GM21825 (cell line): ENCODE measurements at regions not wholly inside any gene's neighbourhood (a gene's known extent, or its start where the extent isn't known, plus 50 kb on each side); places are given as distances from the start of the nearest gene placed in this dataset.

Experiments
- ATAC-seq: cut with Tn5 transposase; IDR thresholded peaks from one replicate; pipeline ENCODE4 v1.9.1; 2021; ENCODE audit warnings: mild to moderate bottlenecking, moderate library complexity; ENCODE audit not compliant: unreplicated experiment

- no peak for ATAC-seq
These were observed 638.2 kb upstream of the IGFBP3 start for GRCh38 chr7:46559194-46559832.

GRCh38 chr7:46558482-46559193, 637.6 kb upstream of the IGFBP3 start:
- ATAC-seq: no peak

- ATAC-seq: no peak
These were observed 636.7 kb upstream of the IGFBP3 start for GRCh38 chr7:46557781-46558180.

- ATAC-seq: no peak
These were observed 636.2 kb upstream of the IGFBP3 start for GRCh38 chr7:46557295-46557711.

GRCh38 chr7:46554688-46555422, 633.8 kb upstream of the IGFBP3 start:
- ATAC-seq: no peak

- no peak for ATAC-seq
These were observed 630.5 kb upstream of the IGFBP3 start for GRCh38 chr7:46551603-46552002.

- no peak for ATAC-seq
These were observed 629.8 kb upstream of the IGFBP3 start for GRCh38 chr7:46550864-46551263.

GRCh38 chr7:46549892-46550639, 629.0 kb upstream of the IGFBP3 start:
- no peak for ATAC-seq

- ATAC-seq: no peak
These were observed 628.3 kb upstream of the IGFBP3 start for GRCh38 chr7:46549347-46549746.

- ATAC-seq: no peak
These were observed 626.0 kb upstream of the IGFBP3 start for GRCh38 chr7:46547044-46547443.

- ATAC-seq: no peak
These were observed 624.7 kb upstream of the IGFBP3 start for GRCh38 chr7:46545790-46546189.

- no peak for ATAC-seq
These were observed 623.4 kb upstream of the IGFBP3 start for GRCh38 chr7:46544396-46545008.

- ATAC-seq: no peak
These were observed 621.0 kb upstream of the IGFBP3 start for GRCh38 chr7:46542076-46542475.

- ATAC-seq: no peak
These were observed 618.9 kb upstream of the IGFBP3 start for GRCh38 chr7:46539892-46540483.

GRCh38 chr7:46537191-46537905, 616.3 kb upstream of the IGFBP3 start:
- ATAC-seq: no peak

GRCh38 chr7:46534664-46535588, 613.9 kb upstream of the IGFBP3 start:
- ATAC-seq: no peak

- ATAC-seq: no peak
These were observed 612.9 kb upstream of the IGFBP3 start for GRCh38 chr7:46533946-46534345.

- ATAC-seq: no peak
These were observed 611.5 kb upstream of the IGFBP3 start for GRCh38 chr7:46532571-46532970.
